Peyer's patch (tissue), 4 donors: ENCODE measurements at regions not wholly inside any gene's neighbourhood (a gene's known extent, or its start where the extent isn't known, plus 50 kb on each side); places are given as distances from the start of the nearest gene placed in this dataset.

Experiments used
- CTCF ChIP-seq, 6 experiments: fragments of 450-650 bp in 4 of 6; fragments of 200-600 bp in 2 of 6; sonication (generic) in 1 of 6; IDR thresholded peaks; one replicate each; pipeline ENCODE4 v1.5.1; 2017 to 2019; ENCODE audit warnings: antibody characterized with exemption in 6 of 6, mild to moderate bottlenecking in 3 of 6, moderate library complexity in 1 of 6
- POLR2A ChIP-seq, 2 donors: fragments of 450-650 bp; IDR thresholded peaks; one replicate each; pipeline ENCODE4 v1.5.1; 2017; ENCODE audit warnings: antibody characterized with exemption in 2 of 2, mild to moderate bottlenecking in 2 of 2, moderate library complexity in 2 of 2

DNA sequence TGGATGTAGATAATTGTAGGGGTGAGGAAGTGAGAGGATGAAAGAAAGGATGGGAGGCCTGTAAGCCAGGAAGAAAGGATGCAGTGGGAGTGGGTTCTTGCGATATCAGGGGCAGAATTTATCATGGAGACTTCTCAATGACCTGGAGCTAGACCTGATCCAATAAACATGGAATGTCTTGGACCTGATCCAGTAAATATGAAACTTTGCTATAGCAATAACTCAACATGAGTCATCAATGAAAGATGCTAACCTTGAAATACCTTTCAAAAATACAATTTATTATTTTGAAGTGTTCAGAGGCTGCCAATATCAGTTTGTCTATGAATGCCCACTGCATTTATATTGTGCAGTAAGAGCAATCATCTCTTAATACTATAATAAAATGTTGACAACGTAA, 279.5 kb downstream of the POU4F1 start:
- no peak for TF ChIP-seq CTCF (IDR thresholded peaks at IDR 0.05)
- no peak for TF ChIP-seq POLR2A (IDR thresholded peaks at IDR 0.05)
